CD4-positive, alpha-beta T cell treated with Interleukin-4 for 4 hours (primary cell): ENCODE measurements at regions not wholly inside any gene's neighbourhood (a gene's known extent, or its start where the extent isn't known, plus 50 kb on each side); places are given as distances from the start of the nearest gene placed in this dataset.

Source experiments
- DNase-seq: peaks from one replicate; pipeline ENCODE4 v3.0.0-alpha.2; 2020

GRCh38 chr12:63226792-63227463, 75.9 kb upstream of the AVPR1A start:
- DNase-seq, result no peak

DNA sequence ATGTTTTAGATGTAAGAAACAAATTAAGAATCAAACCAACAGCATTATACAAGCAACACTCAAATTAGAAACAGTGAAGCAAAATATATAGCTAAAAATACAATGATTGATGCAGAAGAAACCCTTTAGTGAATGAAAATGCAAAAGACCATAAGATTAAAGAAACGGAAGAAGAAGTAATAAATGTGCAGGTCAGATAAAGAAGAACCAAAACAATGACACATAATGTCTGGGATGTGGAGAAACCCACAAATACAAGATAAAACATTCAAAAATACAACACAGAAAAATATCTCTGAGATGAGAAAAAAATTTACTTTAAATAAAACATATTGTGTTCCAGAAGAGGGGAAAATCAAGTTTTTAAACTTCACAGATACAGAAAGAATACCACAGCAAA, 73.4 kb upstream of the AVPR1A start:
- DNase-seq, result no peak

DNA sequence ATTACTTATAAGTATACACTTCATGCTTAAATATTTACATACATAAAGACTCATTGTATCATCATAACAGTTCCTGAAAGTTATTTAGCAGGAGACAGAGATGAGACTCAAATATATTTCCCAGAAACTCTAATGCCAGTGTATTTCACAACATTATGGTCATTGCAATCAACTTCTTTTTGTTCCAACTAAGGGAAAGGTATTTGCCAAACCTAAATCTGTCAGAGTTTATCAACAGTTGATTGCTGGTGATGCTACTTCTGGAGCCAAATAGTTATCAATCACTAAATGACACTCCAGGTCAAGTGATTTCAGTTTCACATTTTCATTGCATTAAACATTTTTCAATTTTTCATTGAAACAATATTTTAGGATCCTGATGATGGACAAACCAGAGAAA, 72.1 kb upstream of the AVPR1A start:
- DNase-seq, result no peak

DNA sequence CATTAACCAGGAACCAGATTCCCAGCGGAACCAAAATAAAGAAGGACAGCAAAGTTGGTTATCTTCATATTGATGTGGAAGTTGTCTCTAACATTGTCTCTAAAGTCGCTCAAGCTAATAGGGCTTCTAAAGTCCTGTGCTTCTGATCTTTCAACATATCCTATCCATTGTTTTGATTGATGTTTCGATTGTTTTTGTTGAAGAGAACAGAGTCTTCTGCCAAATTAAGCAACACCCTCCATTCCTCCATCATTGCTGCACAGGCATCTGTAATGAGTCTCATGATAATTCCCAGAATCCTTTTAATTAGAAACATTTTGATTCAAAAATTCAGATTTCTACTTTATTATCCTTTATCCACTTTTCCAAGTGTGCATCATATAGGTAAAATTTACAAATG, 71.6 kb upstream of the AVPR1A start:
- DNase-seq, result no peak

- DNase-seq, result no peak
Observed at GRCh38 chr12:63220921-63221320, 69.9 kb upstream of the AVPR1A start.

DNA sequence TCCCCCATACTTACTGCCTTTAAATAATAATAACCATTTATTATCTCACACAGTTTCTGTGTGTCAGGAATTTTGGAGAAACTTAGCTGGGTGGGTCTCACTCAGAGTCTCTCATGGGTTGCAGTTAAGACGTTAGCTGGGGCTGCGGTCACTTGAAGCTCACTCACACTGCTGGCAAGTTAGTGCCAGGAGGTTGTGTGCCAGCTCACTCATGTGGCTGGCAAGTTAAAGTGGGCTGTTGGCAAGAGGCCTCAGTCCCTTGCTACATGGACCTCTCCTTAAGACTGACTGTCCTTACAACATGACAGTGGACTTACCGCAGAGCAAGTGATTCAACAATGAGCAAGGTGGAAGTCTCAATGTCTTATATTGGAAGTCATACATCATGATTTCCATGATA, 61.3 kb upstream of the AVPR1A start:
- DNase-seq, result no peak

DNA sequence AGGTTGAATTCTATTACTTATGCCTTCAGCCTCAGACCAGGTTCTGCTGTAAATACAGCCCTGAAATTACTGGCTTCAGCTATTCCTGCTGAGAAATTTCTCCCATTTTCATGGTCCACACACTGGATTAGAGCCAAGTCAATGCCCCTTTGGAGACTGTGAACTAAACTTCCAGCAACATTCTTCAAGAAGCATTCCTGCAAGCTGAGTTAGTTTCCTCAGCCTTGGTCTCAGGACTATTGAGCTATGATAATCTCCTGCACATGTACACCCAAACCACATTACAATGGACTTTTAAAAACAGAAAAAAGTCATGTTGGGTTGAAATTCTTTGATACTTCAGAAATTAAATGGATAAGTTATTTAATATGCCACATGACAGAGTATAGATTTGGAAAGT, 58.0 kb upstream of the AVPR1A start:
- DNase-seq, result no peak

- DNase-seq, result no peak
Observed at GRCh38 chr12:63206909-63207308, 55.9 kb upstream of the AVPR1A start.

- no peak for DNase-seq
Observed at GRCh38 chr12:63206494-63206893, 55.5 kb upstream of the AVPR1A start.
